A673 (cell line): ENCODE measurements at regions not wholly inside any gene's neighbourhood (a gene's known extent, or its start where the extent isn't known, plus 50 kb on each side); places are given as distances from the start of the nearest gene placed in this dataset.
"Not testable (repeated sequence)": the region's sequence is repeated elsewhere in the genome, so short reads cannot be mapped to it uniquely, and the experiment has no call there.

Experiments used
- CTCF ChIP-seq: fragments of 300-800, 200-600 bp; sonication (generic); conservative IDR thresholded peaks from 2 replicates; pipeline ENCODE4 v1.5.1; 2017; ENCODE audit warnings: low read depth, mild to moderate bottlenecking, antibody characterized with exemption, low read length, moderate library complexity, mixed read lengths
- EZH2 ChIP-seq: fragments of 200-600 bp; sonication (generic); IDR thresholded peaks from 2 replicates; pipeline ENCODE4 v1.6.1; 2017; ENCODE audit warnings: borderline replicate concordance, low read depth, mild to moderate bottlenecking, mixed read lengths, antibody characterized with exemption, low read length; ENCODE audit not compliant: poor library complexity, severe bottlenecking

GRCh38 chr13:100776686-100777085 is 102.1 kb upstream of the TMTC4 start:
- TF ChIP-seq CTCF, EZH2: not testable (repeated sequence)
